Islet precursor cell (in vitro differentiated cells): ENCODE measurements at regions not wholly inside any gene's neighbourhood (a gene's known extent, or its start where the extent isn't known, plus 50 kb on each side); places are given as distances from the start of the nearest gene placed in this dataset.
"Not testable (repeated sequence)": the region's sequence is repeated elsewhere in the genome, so short reads cannot be mapped to it uniquely, and the experiment has no call there.

ENCODE experiments used
- DNase-seq: peaks from one replicate; pipeline ENCODE4 v3.0.0-alpha.2; 2018

- DNase-seq: peak; percentile 29
Measured at GRCh38 chr2:7609556-7609955, 692.3 kb downstream of the RNF144A start.

- no peak for DNase-seq
Measured at GRCh38 chr2:7609974-7610373, 692.8 kb downstream of the RNF144A start.

GRCh38 chr2:7611750-7612149 is 694.5 kb downstream of the RNF144A start:
- no peak for DNase-seq

- DNase-seq: peak; percentile 43
Measured at GRCh38 chr2:7612969-7613368, 695.8 kb downstream of the RNF144A start.

- peak; percentile 42 for DNase-seq
Measured at GRCh38 chr2:7613831-7614230, 696.6 kb downstream of the RNF144A start.

- DNase-seq: no peak
Measured at GRCh38 chr2:7618031-7618430, 700.8 kb downstream of the RNF144A start.

GRCh38 chr2:7619203-7619970 is 702.2 kb downstream of the RNF144A start:
- DNase-seq: no peak

- DNase-seq: no peak
Measured at GRCh38 chr2:7620255-7620654, 703.0 kb downstream of the RNF144A start.

- no peak for DNase-seq
Measured at GRCh38 chr2:7621018-7621814, 704.0 kb downstream of the RNF144A start.

GRCh38 chr2:7625392-7626138 is 708.4 kb downstream of the RNF144A start:
- DNase-seq: no peak

- no peak for DNase-seq
Measured at GRCh38 chr2:7626139-7626537, 708.9 kb downstream of the RNF144A start.

GRCh38 chr2:7627583-7627982 is 710.4 kb downstream of the RNF144A start:
- no peak for DNase-seq

- DNase-seq: no peak
Measured at GRCh38 chr2:7632420-7632819, 715.2 kb downstream of the RNF144A start.

- no peak for DNase-seq
Measured at GRCh38 chr2:7633566-7634153, 716.4 kb downstream of the RNF144A start.

GRCh38 chr2:7634409-7634808 is 717.2 kb downstream of the RNF144A start:
- DNase-seq: no peak

- no peak for DNase-seq
Measured at GRCh38 chr2:7639476-7639875, 722.3 kb downstream of the RNF144A start.

- DNase-seq: not testable (repeated sequence)
Measured at GRCh38 chr2:7641272-7641671, 724.1 kb downstream of the RNF144A start.

GRCh38 chr2:7646024-7646423 is 728.8 kb downstream of the RNF144A start:
- DNase-seq: no peak

GRCh38 chr2:7646661-7647060 is 729.4 kb downstream of the RNF144A start:
- no peak for DNase-seq

- no peak for DNase-seq
Measured at GRCh38 chr2:7648221-7648795, 731.1 kb downstream of the RNF144A start.

- no peak for DNase-seq
Measured at GRCh38 chr2:7649461-7650228, 732.4 kb downstream of the RNF144A start.

- no peak for DNase-seq
Measured at GRCh38 chr2:7653617-7654016, 736.4 kb downstream of the RNF144A start.
